AG04449 (cell line): ENCODE measurements at regions not wholly inside any gene's neighbourhood (a gene's known extent, or its start where the extent isn't known, plus 50 kb on each side); places are given as distances from the start of the nearest gene placed in this dataset.

ENCODE experiments used
- CTCF ChIA-PET: fragments of 350-600 bp; formaldehyde crosslinking; extraction: SDS; loops from one replicate; lab custom pipeline; 2021; ENCODE audit warnings: antibody characterized with exemption; lab: Yijun Ruan, JAX
- POLR2A ChIA-PET: fragments of 400-600, 350-600 bp; formaldehyde crosslinking; extraction: SDS; loops from one replicate; lab custom pipeline; 2020; ENCODE audit warnings: antibody characterized with exemption, inconsistent platforms; lab: Yijun Ruan, JAX
- DNase-seq: peaks from one replicate; pipeline ENCODE4 v3.0.0-alpha.2; 2010; ENCODE audit warnings: low read depth, low spot score
- H3K4me3 ChIP-seq: 2 replicates; pipeline ENCODE4 v1.5.1; 2011; ENCODE audit warnings: low read depth, mild to moderate bottlenecking, control low read depth, low read length
- TF ChIP-seq, protein P1 (sequence below): IDR thresholded peaks from one replicate; pipeline ENCODE4 v1.5.1; 2011; ENCODE audit warnings: mild to moderate bottlenecking, moderate library complexity, low read length, control low read depth, inconsistent platforms; ENCODE audit not compliant: insufficient read depth; ENCODE audit errors: missing control alignments

GRCh38 chr7:85664341-85664740, 477.5 kb upstream of the SEMA3D start:
- TF ChIP-seq, protein P1, sequence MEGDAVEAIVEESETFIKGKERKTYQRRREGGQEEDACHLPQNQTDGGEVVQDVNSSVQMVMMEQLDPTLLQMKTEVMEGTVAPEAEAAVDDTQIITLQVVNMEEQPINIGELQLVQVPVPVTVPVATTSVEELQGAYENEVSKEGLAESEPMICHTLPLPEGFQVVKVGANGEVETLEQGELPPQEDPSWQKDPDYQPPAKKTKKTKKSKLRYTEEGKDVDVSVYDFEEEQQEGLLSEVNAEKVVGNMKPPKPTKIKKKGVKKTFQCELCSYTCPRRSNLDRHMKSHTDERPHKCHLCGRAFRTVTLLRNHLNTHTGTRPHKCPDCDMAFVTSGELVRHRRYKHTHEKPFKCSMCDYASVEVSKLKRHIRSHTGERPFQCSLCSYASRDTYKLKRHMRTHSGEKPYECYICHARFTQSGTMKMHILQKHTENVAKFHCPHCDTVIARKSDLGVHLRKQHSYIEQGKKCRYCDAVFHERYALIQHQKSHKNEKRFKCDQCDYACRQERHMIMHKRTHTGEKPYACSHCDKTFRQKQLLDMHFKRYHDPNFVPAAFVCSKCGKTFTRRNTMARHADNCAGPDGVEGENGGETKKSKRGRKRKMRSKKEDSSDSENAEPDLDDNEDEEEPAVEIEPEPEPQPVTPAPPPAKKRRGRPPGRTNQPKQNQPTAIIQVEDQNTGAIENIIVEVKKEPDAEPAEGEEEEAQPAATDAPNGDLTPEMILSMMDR: no peak
- ChIA-PET CTCF (no interaction called here), POLR2A (no interaction called here)
- H3K4me3 ChIP-seq: no peak overlapping the region
- DNase-seq: no peak

DNA sequence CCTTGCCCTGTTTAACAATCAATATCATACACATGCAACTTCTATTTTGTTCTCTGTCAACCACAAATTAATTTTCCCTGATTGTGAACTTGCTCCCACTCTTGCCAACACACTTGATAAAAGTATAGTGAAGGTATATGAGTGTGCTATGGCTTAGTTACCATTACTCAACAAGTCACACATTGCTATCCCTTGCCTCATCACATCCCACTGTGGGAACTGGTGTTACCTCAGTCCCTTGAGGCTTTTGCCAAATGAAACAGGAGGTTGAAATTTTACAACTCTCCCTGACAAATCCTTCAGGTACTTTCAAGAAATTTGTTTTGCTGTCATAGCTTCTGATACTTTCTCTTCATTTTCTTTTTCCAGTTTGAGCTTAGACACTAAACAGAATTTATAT, 472.5 kb upstream of the SEMA3D start:
- POLR2A ChIA-PET: no interaction called here

DNA sequence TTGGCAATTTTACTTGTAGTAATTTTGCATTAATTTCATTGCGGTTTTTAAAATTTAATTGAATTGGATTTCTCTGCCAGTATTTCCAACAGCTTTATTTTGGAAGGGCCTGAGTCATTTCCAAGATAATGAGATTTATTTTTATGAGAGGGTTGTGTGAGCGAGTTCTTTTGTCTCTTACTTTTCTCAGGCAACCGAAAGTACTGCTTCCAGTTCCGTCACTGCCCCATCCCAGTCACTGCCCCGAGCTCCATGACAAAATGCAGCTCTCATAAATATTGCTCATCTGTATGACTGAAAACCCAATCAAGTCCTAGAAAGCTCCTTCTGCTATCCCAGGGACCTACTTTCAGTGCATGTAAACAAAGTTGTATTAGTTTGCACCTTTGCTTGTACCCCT, 468.4 kb upstream of the SEMA3D start:
- H3K4me3 ChIP-seq: no peak overlapping the region
- no peak for DNase-seq
- TF ChIP-seq, protein P1: no peak
- ChIA-PET POLR2A (no interaction called here), CTCF (interaction anchor here (0.7 kb wide), 1 partner anchor 1721 kb away, joined by 3 read pairs; no protein-coding TSS in a partner anchor)

More for the DNA sequence above, 472.5 kb upstream of the SEMA3D start:
- no peak overlapping the region for H3K4me3 ChIP-seq
- TF ChIP-seq, protein P1: no peak
- DNase-seq: no peak
- CTCF ChIA-PET: no interaction called here

GRCh38 chr7:85644272-85644671, 457.4 kb upstream of the SEMA3D start:
- no peak overlapping the region for H3K4me3 ChIP-seq
- no peak for DNase-seq
- ChIA-PET CTCF (no interaction called here), POLR2A (no interaction called here)
- TF ChIP-seq, protein P1: no peak

DNA sequence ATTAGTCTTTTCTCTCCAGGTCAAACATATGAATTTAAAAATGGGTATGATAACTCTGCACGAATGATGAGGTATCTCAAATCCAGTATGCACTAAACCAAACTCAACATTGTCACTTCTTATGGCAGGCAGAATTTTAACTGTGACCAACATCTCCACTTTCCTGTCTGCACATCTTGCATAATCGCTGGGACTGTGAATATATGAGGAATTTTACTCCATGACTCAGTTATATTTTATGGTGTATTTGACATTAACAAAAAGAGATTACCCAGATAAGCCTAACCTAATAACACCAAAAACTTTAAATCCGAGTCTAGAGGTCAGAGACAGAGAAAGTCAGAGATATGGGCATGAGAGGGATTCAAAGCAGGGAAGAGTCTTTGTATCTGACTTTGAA, 454.5 kb upstream of the SEMA3D start:
- TF ChIP-seq, protein P1: no peak
- CTCF ChIA-PET: no interaction called here
- no peak overlapping the region for H3K4me3 ChIP-seq
- DNase-seq: no peak
- POLR2A ChIA-PET: no interaction called here

DNA sequence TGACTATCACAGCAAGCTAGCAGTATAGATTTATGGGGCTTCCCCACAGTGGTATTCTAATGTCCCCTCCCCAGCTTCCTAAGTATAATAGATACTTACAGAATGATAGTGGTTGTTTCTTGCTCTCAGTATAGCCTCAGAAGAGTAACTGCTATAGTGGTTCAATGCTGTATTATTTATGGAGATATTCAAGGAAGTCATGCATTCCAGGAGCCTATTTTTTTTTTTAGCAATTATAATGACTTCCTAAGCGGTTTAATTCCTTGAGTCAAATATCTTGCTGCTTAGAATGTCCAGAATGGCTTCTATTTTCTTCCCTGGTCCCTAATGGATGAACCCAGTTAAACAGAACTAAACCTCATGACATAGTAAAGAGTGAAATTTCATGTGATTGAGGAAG, 451.5 kb upstream of the SEMA3D start:
- TF ChIP-seq, protein P1: no peak
- no peak for DNase-seq
- ChIA-PET POLR2A (no interaction called here), CTCF (no interaction called here)
- no peak overlapping the region for H3K4me3 ChIP-seq

DNA sequence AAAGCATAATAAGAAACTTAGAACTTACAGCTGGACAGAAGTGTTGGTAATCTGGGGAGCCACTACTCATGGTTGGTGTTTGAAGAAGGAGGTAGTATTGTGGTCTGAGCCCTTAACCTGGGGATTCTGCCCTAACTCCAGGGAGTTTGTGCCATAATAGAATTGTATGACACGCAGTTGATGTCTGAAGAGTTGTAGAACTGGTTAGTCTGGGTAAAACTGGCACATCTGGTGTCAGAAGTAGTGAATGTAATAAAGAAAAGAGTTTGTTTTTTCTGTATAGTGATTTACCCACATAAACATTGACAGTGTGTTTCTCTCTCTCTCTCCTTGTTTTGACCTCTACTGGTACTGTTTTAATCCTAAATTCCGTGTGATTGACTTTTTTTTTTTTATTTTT, 448.1 kb upstream of the SEMA3D start:
- TF ChIP-seq, protein P1: no peak
- no peak for DNase-seq
- ChIA-PET POLR2A (no interaction called here), CTCF (no interaction called here)
- no peak overlapping the region for H3K4me3 ChIP-seq
